MM.1S (cell line): ENCODE measurements at regions not wholly inside any gene's neighbourhood (a gene's known extent, or its start where the extent isn't known, plus 50 kb on each side); places are given as distances from the start of the nearest gene placed in this dataset.
"Not testable (repeated sequence)": the region's sequence is repeated elsewhere in the genome, so short reads cannot be mapped to it uniquely, and the experiment has no call there.

Source experiments
- DNase-seq: peaks from one replicate; pipeline ENCODE4 v3.0.0-alpha.2; 2015
- H2AFZ ChIP-seq: fragments of 300-600 bp; sonication (generic); 2 replicates; pipeline ENCODE4 v1.6.0; 2016; ENCODE audit warnings: antibody characterized with exemption, low read length
- H3F3A ChIP-seq: fragments of 300-600 bp; sonication (generic); 2 replicates; pipeline ENCODE4 v1.6.1; 2016; ENCODE audit warnings: mild to moderate bottlenecking, antibody characterized with exemption, low read length, moderate library complexity, mixed read lengths; ENCODE audit not compliant: insufficient read depth
- H3K27ac ChIP-seq: fragments of 300-600 bp; sonication (generic); 2 replicates; pipeline ENCODE4 v1.5.1; 2016; ENCODE audit warnings: mild to moderate bottlenecking, low read length
- H3K27me3 ChIP-seq: fragments of 300-600 bp; sonication (generic); replicated peaks from 2 replicates; pipeline ENCODE4 v1.6.0; 2016; ENCODE audit warnings: low read length; ENCODE audit not compliant: insufficient read depth
- H3K36me3 ChIP-seq: fragments of 300-600 bp; sonication (generic); replicated peaks from 2 replicates; pipeline ENCODE4 v1.6.1; 2016; ENCODE audit warnings: mild to moderate bottlenecking, low read length, mixed read lengths; ENCODE audit not compliant: insufficient read depth
- H3K4me1 ChIP-seq: fragments of 300-600 bp; sonication (generic); 2 replicates; pipeline ENCODE4 v1.6.1; 2016; ENCODE audit warnings: low read length, mixed read lengths
- H3K4me2 ChIP-seq: fragments of 300-600 bp; sonication (generic); 2 replicates; pipeline ENCODE4 v1.6.0; 2016; ENCODE audit warnings: low read depth, low read length
- H3K4me3 ChIP-seq: fragments of 300-600 bp; sonication (generic); 2 replicates; pipeline ENCODE4 v1.5.1; 2016; ENCODE audit warnings: low read length, mixed read lengths
- H3K79me2 ChIP-seq: fragments of 300-600 bp; sonication (generic); 2 replicates; pipeline ENCODE4 v1.6.1; 2016; ENCODE audit warnings: mixed run types, low read length, mixed read lengths
- H3K9ac ChIP-seq: fragments of 300-600 bp; sonication (generic); 2 replicates; pipeline ENCODE4 v1.6.1; 2016; ENCODE audit warnings: low read length, mixed read lengths
- H3K9me2 ChIP-seq: fragments of 300-600 bp; sonication (generic); replicated peaks from 2 replicates; pipeline ENCODE4 v1.6.1; 2016; ENCODE audit warnings: mild to moderate bottlenecking, low read length, mixed read lengths; ENCODE audit not compliant: insufficient read depth
- H3K9me3 ChIP-seq: fragments of 300-600 bp; sonication (generic); replicated peaks from 2 replicates; pipeline ENCODE4 v1.6.1; 2016; ENCODE audit warnings: mild to moderate bottlenecking, low read length, mixed read lengths; ENCODE audit not compliant: insufficient read depth
- H4K20me1 ChIP-seq: fragments of 300-600 bp; sonication (generic); 2 replicates; pipeline ENCODE4 v1.6.1; 2016; ENCODE audit warnings: mild to moderate bottlenecking, low read length, moderate library complexity, mixed read lengths; ENCODE audit not compliant: insufficient read depth
- CTCF ChIP-seq: fragments of 300-600 bp; sonication (generic); IDR thresholded peaks from 2 replicates; pipeline ENCODE4 v1.5.1; 2016; ENCODE audit warnings: antibody characterized with exemption, low read length, mixed read lengths
- EZH2 ChIP-seq: fragments of 300-600 bp; sonication (generic); optimal IDR thresholded peaks from 2 replicates; pipeline ENCODE3; 2017; ENCODE audit warnings: low read depth, mild to moderate bottlenecking, antibody characterized with exemption, low read length, mixed read lengths
- EZH2phosphoT487 ChIP-seq: fragments of 300-600 bp; sonication (generic); IDR thresholded peaks from 2 replicates; pipeline ENCODE4 v1.6.1; 2018; ENCODE audit warnings: antibody characterized with exemption, low read length

GRCh38 chr5:112534611-112535255 is 115.7 kb upstream of the EPB41L4A start:
- Histone ChIP-seq H3K79me2 (no peaks in the 10 kb centered on the region), H3K4me3 (no peak overlapping the region), H3K4me2 (no peak overlapping the region), H3K9me3 (no peaks in the 10 kb centered on the region), H3K9me2 (no peaks in the 10 kb centered on the region), H4K20me1 (no peaks in the 10 kb centered on the region), H3K4me1 (no peaks in the 10 kb centered on the region), H3F3A (no peaks in the 10 kb centered on the region), H2AFZ (no peak overlapping the region), H3K27ac (no peak overlapping the region), H3K36me3 (no peaks in the 10 kb centered on the region), H3K27me3 (no peaks in the 10 kb centered on the region), H3K9ac (no peak overlapping the region)
- TF ChIP-seq EZH2phosphoT487 = no peak
- no peak for TF ChIP-seq CTCF
- TF ChIP-seq EZH2 = no peak
- DNase-seq = no peak

GRCh38 chr5:112535356-112535755 is 116.3 kb upstream of the EPB41L4A start:
- TF ChIP-seq EZH2 = no peak
- TF ChIP-seq CTCF = no peak
- no peak for TF ChIP-seq EZH2phosphoT487
- Histone ChIP-seq H2AFZ (no peak overlapping the region), H3K79me2 (no peaks in the 10 kb centered on the region), H3K27ac (no peak overlapping the region), H3K9me3 (no peaks in the 10 kb centered on the region), H3K9ac (no peak overlapping the region), H3F3A (no peaks in the 10 kb centered on the region), H3K4me1 (no peaks in the 10 kb centered on the region), H3K36me3 (no peaks in the 10 kb centered on the region), H3K27me3 (no peaks in the 10 kb centered on the region), H3K4me2 (no peak overlapping the region), H3K4me3 (no peak overlapping the region), H3K9me2 (no peaks in the 10 kb centered on the region), H4K20me1 (no peaks in the 10 kb centered on the region)
- no peak for DNase-seq

- H3K79me2 ChIP-seq, H3K4me2 ChIP-seq, H3K36me3 ChIP-seq, H2AFZ ChIP-seq, H3K9ac ChIP-seq, DNase-seq, H3K9me3 ChIP-seq, H3K9me2 ChIP-seq, H3K27ac ChIP-seq, H4K20me1 ChIP-seq, H3K4me1 ChIP-seq, H3K27me3 ChIP-seq, H3K4me3 ChIP-seq, H3F3A ChIP-seq: not testable (repeated sequence)
Measured at GRCh38 chr5:112544558-112544957, 125.5 kb upstream of the EPB41L4A start.

- Histone ChIP-seq H3K9ac (no peak overlapping the region), H3K9me2 (no peaks in the 10 kb centered on the region), H3K27ac (no peak overlapping the region), H3K79me2 (no peaks in the 10 kb centered on the region), H3K4me1 (peaks cover 16% of the 10 kb centered on the region), H3F3A (peaks cover 8% of the 10 kb centered on the region; the same call in 1 of the 2 replicates), H2AFZ (no peak overlapping the region), H3K36me3 (no peaks in the 10 kb centered on the region), H3K4me2 (no peak overlapping the region), H3K27me3 (no peaks in the 10 kb centered on the region), H3K4me3 (no peak overlapping the region), H4K20me1 (no peaks in the 10 kb centered on the region), H3K9me3 (no peaks in the 10 kb centered on the region)
- no peak for TF ChIP-seq EZH2phosphoT487
- no peak for TF ChIP-seq CTCF
- TF ChIP-seq EZH2 = no peak
- no peak for DNase-seq
Measured at GRCh38 chr5:112546946-112547592, 128.0 kb upstream of the EPB41L4A start.
